Endothelial cell of umbilical vein (primary cell): ENCODE measurements at regions not wholly inside any gene's neighbourhood (a gene's known extent, or its start where the extent isn't known, plus 50 kb on each side); places are given as distances from the start of the nearest gene placed in this dataset.

Experiments
- BruUV-seq: library from RNA; stranded (reverse); fragments of 400-500 nt; replicated peaks from 2 replicates; lab custom pipeline; 2021; lab: Mats Ljungman, UMichigan
- CTCF ChIA-PET: fragments of 300-600, 350-600 bp; sonication (Branson Sonifier 250); formaldehyde crosslinking; loops from one replicate; lab custom pipeline; 2021; ENCODE audit warnings: antibody characterized with exemption, inconsistent platforms; lab: Charles Lee
- POLR2A ChIA-PET: fragments of 300-600, 350-600 bp; sonication (Branson Sonifier 250); formaldehyde crosslinking; loops from one replicate; lab custom pipeline; 2021; ENCODE audit warnings: antibody characterized with exemption, inconsistent platforms; lab: Charles Lee
- DNase-seq: peaks from one replicate; pipeline ENCODE4 v3.0.0-alpha.2; 2011; ENCODE audit warnings: low read depth, low spot score
- FAIRE-seq: peaks from 2 replicates; lab custom pipeline; 2011; peaks lifted over from hg19 to GRCh38; lab: Jason Lieb, UNC
- H2AFZ ChIP-seq: 2 replicates; pipeline ENCODE4 v1.6.0; 2012; ENCODE audit warnings: low read depth, low read length, control low read depth, inconsistent platforms
- H3K27ac ChIP-seq: 2 replicates; pipeline ENCODE4 v1.5.1; 2011; ENCODE audit warnings: low read depth, mild to moderate bottlenecking, control low read depth, low read length, moderate library complexity; ENCODE audit not compliant: insufficient read depth
- H3K27me3 ChIP-seq, 2 experiments: 2 replicates each; pipeline versions ENCODE4 v1.6.0 to v1.6.1; 2011; ENCODE audit warnings: low read length in 2 of 2, mixed read lengths in 1 of 2; ENCODE audit not compliant: control insufficient read depth in 2 of 2, insufficient read depth in 2 of 2
- H3K36me3 ChIP-seq, 2 experiments: 2 replicates in 1 of 2; 3 replicates in 1 of 2; pipeline ENCODE4 v1.5.1; 2011; ENCODE audit warnings: low read length in 2 of 2, mild to moderate bottlenecking in 1 of 2, moderate library complexity in 1 of 2; ENCODE audit not compliant: control insufficient read depth in 2 of 2, insufficient read depth in 2 of 2; ENCODE audit errors: extremely low read depth in 1 of 2
- H3K4me1 ChIP-seq: 3 replicates; pipeline ENCODE4 v1.5.1; 2011; ENCODE audit warnings: mild to moderate bottlenecking, low read length; ENCODE audit not compliant: control insufficient read depth, insufficient read depth; ENCODE audit errors: extremely low read depth
- H3K4me2 ChIP-seq: 2 replicates; pipeline ENCODE4 v1.6.1; 2011; ENCODE audit warnings: low read length, control low read depth, mixed read lengths; ENCODE audit not compliant: insufficient read depth
- H3K4me3 ChIP-seq, 3 experiments: fragments of 200-600 bp in 1 of 3; sonication (generic), shearing (Covaris generic) in 1 of 3; replicated peaks in 1 of 3; 2 replicates each; pipeline ENCODE4 v1.5.1; 2011 to 2016; ENCODE audit warnings: control low read depth in 3 of 3, low read length in 3 of 3, mild to moderate bottlenecking in 2 of 3, inconsistent platforms in 1 of 3, low read depth in 1 of 3, moderate library complexity in 1 of 3; ENCODE audit not compliant: insufficient read depth in 1 of 3
- H3K79me2 ChIP-seq: 2 replicates; pipeline ENCODE4 v1.6.0; 2012; ENCODE audit warnings: low read length, inconsistent platforms; ENCODE audit not compliant: control insufficient read depth, insufficient read depth
- H3K9ac ChIP-seq: replicated peaks from 2 replicates; pipeline ENCODE3; 2011; ENCODE audit warnings: low read length, control low read depth; ENCODE audit not compliant: insufficient read depth; ENCODE audit errors: extremely low read depth
- H3K9me1 ChIP-seq: replicated peaks from 3 replicates; pipeline ENCODE4 v1.6.0; 2011; ENCODE audit warnings: mild to moderate bottlenecking, low read length; ENCODE audit not compliant: control insufficient read depth, insufficient read depth; ENCODE audit errors: extremely low read depth
- H3K9me3 ChIP-seq: replicated peaks from 2 replicates; pipeline ENCODE4 v1.5.1; 2012; ENCODE audit warnings: low read length, inconsistent platforms; ENCODE audit not compliant: control insufficient read depth, insufficient read depth
- H4K20me1 ChIP-seq: replicated peaks from 2 replicates; pipeline ENCODE3; 2011; ENCODE audit warnings: mild to moderate bottlenecking, low read length; ENCODE audit not compliant: control insufficient read depth, insufficient read depth; ENCODE audit errors: extremely low read depth
- EZH2 ChIP-seq: IDR thresholded peaks from 2 replicates; pipeline ENCODE4 v1.6.1; 2012; ENCODE audit warnings: borderline replicate concordance, low read depth, mild to moderate bottlenecking, moderate library complexity, low read length, inconsistent platforms; ENCODE audit not compliant: severe bottlenecking
- FOS ChIP-seq: IDR thresholded peaks from 2 replicates; pipeline ENCODE4 v1.6.1; 2011; ENCODE audit warnings: mild to moderate bottlenecking, low read length, moderate library complexity, borderline replicate concordance; ENCODE audit not compliant: insufficient read depth
- JUN ChIP-seq: IDR thresholded peaks from 2 replicates; pipeline ENCODE4 v1.6.1; 2011; ENCODE audit warnings: borderline replicate concordance, low read depth; ENCODE audit not compliant: insufficient read length, insufficient read depth
- POLR2A ChIP-seq: IDR thresholded peaks from 2 replicates; pipeline ENCODE4 v1.6.1; 2012; ENCODE audit warnings: low read depth, mild to moderate bottlenecking, control low read depth, low read length
- POLR2AphosphoS5 ChIP-seq: IDR thresholded peaks from 2 replicates; pipeline ENCODE4 v1.6.1; 2012; ENCODE audit warnings: low read depth, mild to moderate bottlenecking, control low read depth, low read length, moderate library complexity; ENCODE audit not compliant: insufficient read depth
- dilution Hi-C: fragments of 300-500 bp; cut with MboI; formaldehyde crosslinking; loops from one replicate; pipeline ENCODE4 v1.15.0; 2019; ENCODE audit warnings: low sequenced_read_pairs; ENCODE audit not compliant: extremely low pct_ligation_motif_present
- intact Hi-C: fragments of 100-400 bp; cut with micrococcal nuclease; formaldehyde crosslinking; loops from one replicate; pipeline ENCODE4 v1.10.0; 2022
- TF ChIP-seq, protein P1 (sequence below): IDR thresholded peaks from 2 replicates; pipeline ENCODE4 v1.6.1; 2011; ENCODE audit not compliant: insufficient read depth, insufficient read length
- TF ChIP-seq, protein P2 (sequence below), 2 donors: IDR thresholded peaks; 1 replicate in 1 of 2; 2 replicates in 1 of 2; pipeline ENCODE4 v1.5.1; 2011; ENCODE audit warnings: low read length in 2 of 2, mild to moderate bottlenecking in 2 of 2, moderate library complexity in 2 of 2, control low read depth in 1 of 2, inconsistent platforms in 1 of 2, low read depth in 1 of 2; ENCODE audit not compliant: insufficient read depth in 1 of 2; ENCODE audit errors: extremely low read depth in 1 of 2

DNA sequence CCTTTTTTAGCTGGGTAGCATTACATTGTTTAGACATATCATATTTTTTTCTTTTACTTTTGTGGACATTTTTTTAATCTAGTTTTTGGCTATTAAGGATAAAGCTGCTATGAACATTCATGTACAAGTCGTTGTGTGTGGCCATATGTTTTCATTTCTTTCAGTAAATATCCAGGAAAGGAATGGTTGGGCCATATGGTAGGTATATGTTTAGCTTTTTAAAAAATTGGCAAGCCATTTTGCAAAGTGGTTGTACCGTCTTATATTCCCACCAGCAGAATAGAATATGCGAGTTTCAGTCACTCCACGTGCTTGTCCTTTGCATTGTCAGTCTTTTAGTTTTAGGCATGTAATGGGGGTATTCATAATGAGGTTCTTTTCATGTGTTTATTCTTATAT lies 106.3 kb upstream of the NOX3 start:
- CTCF ChIA-PET: no interaction called here
- dilution Hi-C loops: no loop called here
- Histone ChIP-seq H3K79me2 (no peaks in the 10 kb centered on the region), H3K4me3 (no peak overlapping the region), H3K9ac (no peak overlapping the region), H3K27ac (no peak overlapping the region), H3K4me1 (no peaks in the 10 kb centered on the region), H3K9me3 (no peaks in the 10 kb centered on the region), H3K4me2 (no peak overlapping the region), H2AFZ (no peak overlapping the region), H3K27me3 (no peaks in the 10 kb centered on the region), H3K9me1 (no peaks in the 10 kb centered on the region), H4K20me1 (no peaks in the 10 kb centered on the region), H3K36me3 (no peaks in the 10 kb centered on the region)
- TF ChIP-seq EZH2: no peak
- TF ChIP-seq JUN: no peak
- TF ChIP-seq POLR2A: no peak
- TF ChIP-seq, protein P1, sequence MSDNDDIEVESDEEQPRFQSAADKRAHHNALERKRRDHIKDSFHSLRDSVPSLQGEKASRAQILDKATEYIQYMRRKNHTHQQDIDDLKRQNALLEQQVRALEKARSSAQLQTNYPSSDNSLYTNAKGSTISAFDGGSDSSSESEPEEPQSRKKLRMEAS: no peak
- no peak for TF ChIP-seq FOS
- no peak for TF ChIP-seq POLR2AphosphoS5
- TF ChIP-seq, protein P2, sequence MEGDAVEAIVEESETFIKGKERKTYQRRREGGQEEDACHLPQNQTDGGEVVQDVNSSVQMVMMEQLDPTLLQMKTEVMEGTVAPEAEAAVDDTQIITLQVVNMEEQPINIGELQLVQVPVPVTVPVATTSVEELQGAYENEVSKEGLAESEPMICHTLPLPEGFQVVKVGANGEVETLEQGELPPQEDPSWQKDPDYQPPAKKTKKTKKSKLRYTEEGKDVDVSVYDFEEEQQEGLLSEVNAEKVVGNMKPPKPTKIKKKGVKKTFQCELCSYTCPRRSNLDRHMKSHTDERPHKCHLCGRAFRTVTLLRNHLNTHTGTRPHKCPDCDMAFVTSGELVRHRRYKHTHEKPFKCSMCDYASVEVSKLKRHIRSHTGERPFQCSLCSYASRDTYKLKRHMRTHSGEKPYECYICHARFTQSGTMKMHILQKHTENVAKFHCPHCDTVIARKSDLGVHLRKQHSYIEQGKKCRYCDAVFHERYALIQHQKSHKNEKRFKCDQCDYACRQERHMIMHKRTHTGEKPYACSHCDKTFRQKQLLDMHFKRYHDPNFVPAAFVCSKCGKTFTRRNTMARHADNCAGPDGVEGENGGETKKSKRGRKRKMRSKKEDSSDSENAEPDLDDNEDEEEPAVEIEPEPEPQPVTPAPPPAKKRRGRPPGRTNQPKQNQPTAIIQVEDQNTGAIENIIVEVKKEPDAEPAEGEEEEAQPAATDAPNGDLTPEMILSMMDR (IDR thresholded peaks at IDR 0.05; ENCODE audit: extremely low read depth in 1 of 2, insufficient read depth in 1 of 2, low read depth in 1 of 2, low read length in 2 of 2): no peak
- FAIRE-seq (no peak), DNase-seq (no peak)
- no TSS peak for BruUV-seq
- POLR2A ChIA-PET: no interaction called here
- intact Hi-C loops: no loop called here
